ENCODE measurements at regions not wholly inside any gene's neighbourhood (a gene's known extent, or its start where the extent isn't known, plus 50 kb on each side); places are given as distances from the start of the nearest gene placed in this dataset.

DNA sequence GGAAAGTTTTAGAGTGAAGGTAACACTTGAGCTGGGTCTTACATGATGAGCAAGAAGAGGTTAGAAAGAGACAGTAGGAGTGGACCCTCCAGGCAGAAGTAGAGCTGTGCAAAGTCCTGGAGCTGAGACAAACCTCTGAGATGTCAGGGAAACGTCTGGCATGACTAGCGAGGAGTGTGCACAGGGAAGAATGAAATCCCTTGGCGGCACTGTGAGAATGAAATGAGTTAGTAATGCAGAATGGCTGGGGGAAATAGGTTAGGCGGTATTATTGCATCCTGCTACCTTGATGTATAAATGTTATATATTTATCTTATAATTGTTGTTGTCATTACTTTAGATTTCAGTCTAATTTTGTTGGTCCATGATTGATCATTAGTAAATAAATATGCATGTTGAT, 457.9 kb upstream of the CCL2 start:
- TF ChIP-seq EP300 (IDR thresholded peaks at IDR 0.05; ENCODE audit: borderline replicate concordance) (no peak), EGR1 (IDR thresholded peaks at IDR 0.05) (no peak), CEBPB (IDR thresholded peaks at IDR 0.05) (no peak), NFIC (IDR thresholded peaks at IDR 0.05) (no peak), YY1 (IDR thresholded peaks at IDR 0.05; ENCODE audit: low read depth) (no peak), TCF12 (IDR thresholded peaks at IDR 0.05; ENCODE audit: low read depth) (no peak), USF1 (IDR thresholded peaks at IDR 0.05) (no peak), ZBTB7A (IDR thresholded peaks at IDR 0.05; ENCODE audit: low read depth) (no peak), TAF1 (IDR thresholded peaks at IDR 0.05; ENCODE audit: low read depth) (no peak), TEAD4 (IDR thresholded peaks at IDR 0.05) (no peak), CREB1 (IDR thresholded peaks at IDR 0.05; ENCODE audit: low read depth) (no peak)
- TF ChIP-seq, protein P1, sequence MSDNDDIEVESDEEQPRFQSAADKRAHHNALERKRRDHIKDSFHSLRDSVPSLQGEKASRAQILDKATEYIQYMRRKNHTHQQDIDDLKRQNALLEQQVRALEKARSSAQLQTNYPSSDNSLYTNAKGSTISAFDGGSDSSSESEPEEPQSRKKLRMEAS (IDR thresholded peaks at IDR 0.05) = no peak
- TF ChIP-seq, protein P2, sequence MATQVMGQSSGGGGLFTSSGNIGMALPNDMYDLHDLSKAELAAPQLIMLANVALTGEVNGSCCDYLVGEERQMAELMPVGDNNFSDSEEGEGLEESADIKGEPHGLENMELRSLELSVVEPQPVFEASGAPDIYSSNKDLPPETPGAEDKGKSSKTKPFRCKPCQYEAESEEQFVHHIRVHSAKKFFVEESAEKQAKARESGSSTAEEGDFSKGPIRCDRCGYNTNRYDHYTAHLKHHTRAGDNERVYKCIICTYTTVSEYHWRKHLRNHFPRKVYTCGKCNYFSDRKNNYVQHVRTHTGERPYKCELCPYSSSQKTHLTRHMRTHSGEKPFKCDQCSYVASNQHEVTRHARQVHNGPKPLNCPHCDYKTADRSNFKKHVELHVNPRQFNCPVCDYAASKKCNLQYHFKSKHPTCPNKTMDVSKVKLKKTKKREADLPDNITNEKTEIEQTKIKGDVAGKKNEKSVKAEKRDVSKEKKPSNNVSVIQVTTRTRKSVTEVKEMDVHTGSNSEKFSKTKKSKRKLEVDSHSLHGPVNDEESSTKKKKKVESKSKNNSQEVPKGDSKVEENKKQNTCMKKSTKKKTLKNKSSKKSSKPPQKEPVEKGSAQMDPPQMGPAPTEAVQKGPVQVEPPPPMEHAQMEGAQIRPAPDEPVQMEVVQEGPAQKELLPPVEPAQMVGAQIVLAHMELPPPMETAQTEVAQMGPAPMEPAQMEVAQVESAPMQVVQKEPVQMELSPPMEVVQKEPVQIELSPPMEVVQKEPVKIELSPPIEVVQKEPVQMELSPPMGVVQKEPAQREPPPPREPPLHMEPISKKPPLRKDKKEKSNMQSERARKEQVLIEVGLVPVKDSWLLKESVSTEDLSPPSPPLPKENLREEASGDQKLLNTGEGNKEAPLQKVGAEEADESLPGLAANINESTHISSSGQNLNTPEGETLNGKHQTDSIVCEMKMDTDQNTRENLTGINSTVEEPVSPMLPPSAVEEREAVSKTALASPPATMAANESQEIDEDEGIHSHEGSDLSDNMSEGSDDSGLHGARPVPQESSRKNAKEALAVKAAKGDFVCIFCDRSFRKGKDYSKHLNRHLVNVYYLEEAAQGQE (IDR thresholded peaks at IDR 0.05; ENCODE audit: low read depth) = no peak

- TF ChIP-seq TCF12 (IDR thresholded peaks at IDR 0.05; ENCODE audit: low read depth) (no peak), RAD21 (IDR thresholded peaks at IDR 0.05; ENCODE audit: low read depth) (no peak), EGR1 (IDR thresholded peaks at IDR 0.05) (no peak), TEAD4 (IDR thresholded peaks at IDR 0.05) (no peak)
Measured at GRCh38 chr17:33798308-33798707, 456.8 kb upstream of the CCL2 start.

DNA sequence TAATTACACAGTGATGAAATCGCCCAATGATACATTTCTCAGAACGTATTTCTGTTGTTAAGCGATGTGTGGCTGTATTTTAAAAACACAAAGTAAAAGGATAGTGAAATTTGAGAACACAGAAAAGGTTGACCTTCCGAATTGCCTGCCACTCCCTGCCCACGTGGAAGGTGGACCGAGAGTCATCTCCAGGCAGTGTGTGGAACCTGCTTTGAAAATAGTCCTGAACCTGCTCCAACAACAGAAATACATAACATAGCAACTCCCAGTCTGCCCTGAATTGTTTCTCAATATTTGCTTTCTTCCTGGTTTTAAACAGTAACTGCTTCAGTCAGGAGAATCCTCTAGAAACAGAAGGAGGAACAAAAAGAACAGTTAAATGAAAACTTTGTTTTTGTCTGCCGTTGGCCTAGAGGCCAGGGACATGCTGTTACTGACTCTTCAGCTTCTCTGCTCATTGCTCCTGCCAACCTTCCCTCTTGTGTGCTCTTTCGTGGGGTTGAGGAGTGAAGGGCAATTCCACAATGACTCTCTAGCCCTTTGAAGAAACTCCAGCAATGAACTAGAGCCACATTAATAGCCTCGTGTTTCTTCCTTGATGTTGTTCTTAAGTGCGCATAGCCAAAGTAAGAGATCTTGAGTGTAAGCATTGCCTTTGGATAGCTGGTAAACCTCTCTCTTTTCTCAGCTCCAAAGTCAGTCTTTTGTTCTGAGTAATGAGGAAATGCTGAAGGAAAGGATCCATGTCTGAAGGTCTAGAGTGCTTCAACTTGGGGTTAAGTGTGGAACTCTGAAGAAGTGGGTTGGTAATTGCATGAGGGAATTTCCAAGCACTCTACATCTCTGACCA, 452.5 kb upstream of the CCL2 start:
- TF ChIP-seq, protein P2 (IDR thresholded peaks at IDR 0.05; ENCODE audit: low read depth) = no peak
- TF ChIP-seq USF1 (IDR thresholded peaks at IDR 0.05) (no peak), EP300 (IDR thresholded peaks at IDR 0.05; ENCODE audit: borderline replicate concordance) (no peak), TCF12 (IDR thresholded peaks at IDR 0.05; ENCODE audit: low read depth) (no peak), YY1 (IDR thresholded peaks at IDR 0.05; ENCODE audit: low read depth) (no peak), EGR1 (IDR thresholded peaks at IDR 0.05) (no peak), TEAD4 (IDR thresholded peaks at IDR 0.05) (no peak), TAF1 (IDR thresholded peaks at IDR 0.05; ENCODE audit: low read depth) (no peak), ZBTB7A (IDR thresholded peaks at IDR 0.05; ENCODE audit: low read depth) (no peak)
- TF ChIP-seq, protein P1 (IDR thresholded peaks at IDR 0.05) = no peak

GRCh38 chr17:33803199-33803685, 451.8 kb upstream of the CCL2 start:
- TF ChIP-seq NFIC (IDR thresholded peaks at IDR 0.05) (no peak), RAD21 (IDR thresholded peaks at IDR 0.05; ENCODE audit: low read depth) (no peak), CEBPB (IDR thresholded peaks at IDR 0.05) (no peak), EP300 (IDR thresholded peaks at IDR 0.05; ENCODE audit: borderline replicate concordance) (no peak), YY1 (IDR thresholded peaks at IDR 0.05; ENCODE audit: low read depth) (no peak), TEAD4 (IDR thresholded peaks at IDR 0.05) (no peak), ZBTB7A (IDR thresholded peaks at IDR 0.05; ENCODE audit: low read depth) (no peak), EGR1 (IDR thresholded peaks at IDR 0.05) (no peak), TAF1 (IDR thresholded peaks at IDR 0.05; ENCODE audit: low read depth) (no peak), FOXM1 (IDR thresholded peaks at IDR 0.05; ENCODE audit: borderline replicate concordance, low read depth) (no peak), TCF12 (IDR thresholded peaks at IDR 0.05; ENCODE audit: low read depth) (no peak)
- TF ChIP-seq, protein P1 (IDR thresholded peaks at IDR 0.05) = no peak

- TF ChIP-seq FOXM1 (IDR thresholded peaks at IDR 0.05; ENCODE audit: borderline replicate concordance, low read depth) (no peak), YY1 (IDR thresholded peaks at IDR 0.05; ENCODE audit: low read depth) (no peak), TCF12 (IDR thresholded peaks at IDR 0.05; ENCODE audit: low read depth) (no peak), NFIC (IDR thresholded peaks at IDR 0.05) (no peak), TEAD4 (IDR thresholded peaks at IDR 0.05) (no peak), CREB1 (IDR thresholded peaks at IDR 0.05; ENCODE audit: low read depth) (no peak), CEBPB (IDR thresholded peaks at IDR 0.05) (no peak), ZBTB7A (IDR thresholded peaks at IDR 0.05; ENCODE audit: low read depth) (no peak), TAF1 (IDR thresholded peaks at IDR 0.05; ENCODE audit: low read depth) (no peak), USF1 (IDR thresholded peaks at IDR 0.05) (no peak), EGR1 (IDR thresholded peaks at IDR 0.05) (no peak), RAD21 (IDR thresholded peaks at IDR 0.05; ENCODE audit: low read depth) (no peak), EP300 (IDR thresholded peaks at IDR 0.05; ENCODE audit: borderline replicate concordance) (no peak)
- TF ChIP-seq, protein P2 (IDR thresholded peaks at IDR 0.05; ENCODE audit: low read depth) = no peak
- TF ChIP-seq, protein P1 (IDR thresholded peaks at IDR 0.05) = no peak
Measured at GRCh38 chr17:33803686-33804085, 451.4 kb upstream of the CCL2 start.

All from Ishikawa (cell line).